CD8-positive, alpha-beta memory T cell (primary cell): ENCODE measurements at regions not wholly inside any gene's neighbourhood (a gene's known extent, or its start where the extent isn't known, plus 50 kb on each side); places are given as distances from the start of the nearest gene placed in this dataset.
"Not testable (repeated sequence)": the region's sequence is repeated elsewhere in the genome, so short reads cannot be mapped to it uniquely, and the experiment has no call there.

Source experiments
- CTCF ChIA-PET: fragments of 350-600 bp; sonication (Branson Sonifier 250); formaldehyde crosslinking; loops from one replicate; lab custom pipeline; 2021; ENCODE audit warnings: antibody characterized with exemption; lab: Charles Lee
- POLR2A ChIA-PET: fragments of 350-600 bp; sonication (Branson Sonifier 250); formaldehyde crosslinking; loops from one replicate; lab custom pipeline; 2021; ENCODE audit warnings: antibody characterized with exemption; lab: Charles Lee
- DNase-seq, 5 donors: peaks; one replicate each; pipeline versions ENCODE4 v3.0.0 to v3.0.0-alpha.2; 2020 to 2022; ENCODE audit warnings: mixed read lengths in 1 of 5
- H3K27ac ChIP-seq: one replicate; pipeline ENCODE4 v1.7.0; 2013; ENCODE audit warnings: low read depth, mild to moderate bottlenecking, low read length, moderate library complexity
- H3K27me3 ChIP-seq: 2 replicates; pipeline ENCODE4 v1.7.0; 2013; ENCODE audit warnings: low read length, mild to moderate bottlenecking; ENCODE audit not compliant: insufficient read depth, poor library complexity, severe bottlenecking
- H3K36me3 ChIP-seq: 2 replicates; pipeline ENCODE4 v1.7.0; 2013; ENCODE audit warnings: mild to moderate bottlenecking, low read length, moderate library complexity; ENCODE audit not compliant: insufficient read depth
- H3K4me1 ChIP-seq: 2 replicates; pipeline ENCODE4 v1.7.0; 2013; ENCODE audit warnings: mild to moderate bottlenecking, low read length, moderate library complexity; ENCODE audit not compliant: insufficient read depth
- H3K4me3 ChIP-seq: 2 replicates; pipeline ENCODE4 v1.7.0; 2013; ENCODE audit warnings: mild to moderate bottlenecking, low read length
- H3K9me3 ChIP-seq: 2 replicates; pipeline ENCODE4 v1.7.0; 2013; ENCODE audit warnings: mild to moderate bottlenecking, low read length
- H3K27ac Mint-ChIP-seq, 8 donors: one replicate each; pipeline ENCODE4 v1.8.0; 2020 to 2021; ENCODE audit warnings: mixed read lengths in 8 of 8, mild to moderate bottlenecking in 6 of 8, inconsistent platforms in 3 of 8, moderate library complexity in 3 of 8
- H3K27me3 Mint-ChIP-seq, 2 donors: one replicate each; pipeline ENCODE4 v1.8.0; 2020 to 2021; ENCODE audit warnings: mixed read lengths in 2 of 2, mild to moderate bottlenecking in 1 of 2, moderate library complexity in 1 of 2
- H3K36me3 Mint-ChIP-seq, 3 donors: one replicate each; pipeline ENCODE4 v1.8.0; 2020 to 2021; ENCODE audit warnings: mixed read lengths in 3 of 3, inconsistent platforms in 1 of 3, mild to moderate bottlenecking in 1 of 3
- H3K4me1 Mint-ChIP-seq, 3 donors: one replicate each; pipeline ENCODE4 v1.8.0; 2020 to 2021; ENCODE audit warnings: mixed read lengths in 3 of 3, inconsistent platforms in 1 of 3, mild to moderate bottlenecking in 1 of 3
- H3K4me3 Mint-ChIP-seq, 7 donors: one replicate each; pipeline ENCODE4 v1.8.0; 2020 to 2021; ENCODE audit warnings: mixed read lengths in 7 of 7, mild to moderate bottlenecking in 6 of 7, moderate library complexity in 4 of 7, inconsistent platforms in 2 of 7
- H3K9me3 Mint-ChIP-seq, 5 donors: one replicate each; pipeline ENCODE4 v1.8.0; 2020 to 2022; ENCODE audit warnings: mixed read lengths in 5 of 5, mild to moderate bottlenecking in 3 of 5, moderate library complexity in 2 of 5, inconsistent platforms in 1 of 5

GRCh38 chr16:15236674-15237323 is 141.3 kb downstream of the NPIPA5 start:
- H3K27me3 Mint-ChIP-seq, H3K9me3 ChIP-seq, H3K36me3 ChIP-seq, H3K4me3 ChIP-seq, H3K27ac ChIP-seq, H3K4me1 ChIP-seq, H3K4me1 Mint-ChIP-seq, H3K4me3 Mint-ChIP-seq, DNase-seq, POLR2A ChIA-PET, H3K9me3 Mint-ChIP-seq, H3K27ac Mint-ChIP-seq, H3K36me3 Mint-ChIP-seq, H3K27me3 ChIP-seq, CTCF ChIA-PET: not testable (repeated sequence)

- H3K36me3 ChIP-seq, H3K4me3 ChIP-seq, H3K36me3 Mint-ChIP-seq, H3K27me3 ChIP-seq, H3K4me1 ChIP-seq, H3K4me1 Mint-ChIP-seq, H3K4me3 Mint-ChIP-seq, POLR2A ChIA-PET, H3K9me3 ChIP-seq, DNase-seq, H3K27ac Mint-ChIP-seq, H3K27ac ChIP-seq, H3K27me3 Mint-ChIP-seq, H3K9me3 Mint-ChIP-seq, CTCF ChIA-PET: not testable (repeated sequence)
Observed at GRCh38 chr16:15235140-15235539, 141.1 kb upstream of the RRN3 start.

GRCh38 chr16:15234702-15235101 is 140.6 kb upstream of the RRN3 start:
- H3K9me3 ChIP-seq, H3K36me3 ChIP-seq, CTCF ChIA-PET, H3K9me3 Mint-ChIP-seq, H3K4me1 Mint-ChIP-seq, H3K36me3 Mint-ChIP-seq, POLR2A ChIA-PET, H3K4me3 ChIP-seq, H3K4me3 Mint-ChIP-seq, H3K4me1 ChIP-seq, DNase-seq, H3K27ac ChIP-seq, H3K27me3 ChIP-seq, H3K27ac Mint-ChIP-seq, H3K27me3 Mint-ChIP-seq: not testable (repeated sequence)

- H3K27me3 ChIP-seq, H3K4me3 ChIP-seq, H3K27me3 Mint-ChIP-seq, H3K4me1 Mint-ChIP-seq, H3K4me1 ChIP-seq, H3K36me3 Mint-ChIP-seq, H3K36me3 ChIP-seq, CTCF ChIA-PET, H3K27ac Mint-ChIP-seq, DNase-seq, POLR2A ChIA-PET, H3K4me3 Mint-ChIP-seq, H3K27ac ChIP-seq, H3K9me3 Mint-ChIP-seq, H3K9me3 ChIP-seq: not testable (repeated sequence)
Observed at GRCh38 chr16:15230432-15230831, 136.4 kb upstream of the RRN3 start.

GRCh38 chr16:15229661-15230060 is 135.6 kb upstream of the RRN3 start:
- H3K4me1 Mint-ChIP-seq, H3K27me3 Mint-ChIP-seq, H3K4me1 ChIP-seq, H3K9me3 Mint-ChIP-seq, H3K27ac ChIP-seq, DNase-seq, H3K36me3 ChIP-seq, H3K4me3 ChIP-seq, H3K4me3 Mint-ChIP-seq, H3K9me3 ChIP-seq, CTCF ChIA-PET, H3K36me3 Mint-ChIP-seq, H3K27me3 ChIP-seq, H3K27ac Mint-ChIP-seq, POLR2A ChIA-PET: not testable (repeated sequence)

DNA sequence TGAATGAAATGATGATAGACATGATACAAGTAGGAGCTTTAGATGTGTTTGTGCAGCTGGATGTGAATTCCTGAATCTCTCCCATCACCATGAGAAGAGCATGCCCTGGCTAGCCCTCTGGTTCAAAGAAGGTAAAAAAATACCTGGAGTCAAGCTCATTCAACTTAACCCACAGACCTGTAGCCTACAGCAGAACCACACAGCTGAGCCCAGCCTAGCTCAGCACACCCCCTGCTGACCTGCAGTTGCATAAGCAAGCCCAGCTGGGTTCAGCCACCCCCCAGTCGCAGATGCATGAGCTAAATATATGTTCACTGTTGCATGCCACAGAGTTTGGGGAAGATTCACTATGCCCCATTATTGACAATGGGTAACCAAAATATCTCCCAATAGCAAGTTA is 130.6 kb upstream of the RRN3 start:
- CTCF ChIA-PET, H3K27me3 Mint-ChIP-seq, H3K27ac ChIP-seq, H3K4me1 Mint-ChIP-seq, H3K4me3 ChIP-seq, H3K4me3 Mint-ChIP-seq, DNase-seq, H3K9me3 ChIP-seq, POLR2A ChIA-PET, H3K36me3 ChIP-seq, H3K9me3 Mint-ChIP-seq, H3K36me3 Mint-ChIP-seq, H3K4me1 ChIP-seq, H3K27ac Mint-ChIP-seq, H3K27me3 ChIP-seq: not testable (repeated sequence)

DNA sequence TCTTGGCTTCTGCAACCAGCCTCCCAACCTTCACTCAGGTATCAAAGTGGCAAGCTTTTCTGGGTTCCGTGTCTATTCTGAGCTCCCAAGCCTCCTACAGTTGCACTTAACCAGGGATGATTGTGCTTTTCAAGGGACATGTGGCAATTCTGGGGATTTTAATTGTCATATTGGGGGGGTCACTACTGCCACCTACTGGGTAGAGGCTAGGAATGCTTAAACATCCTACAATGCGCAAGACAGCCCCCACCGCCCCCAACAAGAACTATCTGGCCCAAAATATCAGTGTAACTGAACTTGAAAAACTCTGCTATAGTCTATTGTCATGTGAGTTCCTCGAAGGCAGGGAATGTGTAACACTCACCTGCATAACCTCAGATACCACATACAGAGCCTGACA is 129.3 kb upstream of the RRN3 start:
- H3K27me3 Mint-ChIP-seq, H3K4me3 ChIP-seq, H3K9me3 ChIP-seq, H3K9me3 Mint-ChIP-seq, H3K27ac ChIP-seq, CTCF ChIA-PET, H3K4me3 Mint-ChIP-seq, H3K36me3 Mint-ChIP-seq, DNase-seq, H3K4me1 ChIP-seq, H3K27ac Mint-ChIP-seq, H3K4me1 Mint-ChIP-seq, POLR2A ChIA-PET, H3K27me3 ChIP-seq, H3K36me3 ChIP-seq: not testable (repeated sequence)

DNA sequence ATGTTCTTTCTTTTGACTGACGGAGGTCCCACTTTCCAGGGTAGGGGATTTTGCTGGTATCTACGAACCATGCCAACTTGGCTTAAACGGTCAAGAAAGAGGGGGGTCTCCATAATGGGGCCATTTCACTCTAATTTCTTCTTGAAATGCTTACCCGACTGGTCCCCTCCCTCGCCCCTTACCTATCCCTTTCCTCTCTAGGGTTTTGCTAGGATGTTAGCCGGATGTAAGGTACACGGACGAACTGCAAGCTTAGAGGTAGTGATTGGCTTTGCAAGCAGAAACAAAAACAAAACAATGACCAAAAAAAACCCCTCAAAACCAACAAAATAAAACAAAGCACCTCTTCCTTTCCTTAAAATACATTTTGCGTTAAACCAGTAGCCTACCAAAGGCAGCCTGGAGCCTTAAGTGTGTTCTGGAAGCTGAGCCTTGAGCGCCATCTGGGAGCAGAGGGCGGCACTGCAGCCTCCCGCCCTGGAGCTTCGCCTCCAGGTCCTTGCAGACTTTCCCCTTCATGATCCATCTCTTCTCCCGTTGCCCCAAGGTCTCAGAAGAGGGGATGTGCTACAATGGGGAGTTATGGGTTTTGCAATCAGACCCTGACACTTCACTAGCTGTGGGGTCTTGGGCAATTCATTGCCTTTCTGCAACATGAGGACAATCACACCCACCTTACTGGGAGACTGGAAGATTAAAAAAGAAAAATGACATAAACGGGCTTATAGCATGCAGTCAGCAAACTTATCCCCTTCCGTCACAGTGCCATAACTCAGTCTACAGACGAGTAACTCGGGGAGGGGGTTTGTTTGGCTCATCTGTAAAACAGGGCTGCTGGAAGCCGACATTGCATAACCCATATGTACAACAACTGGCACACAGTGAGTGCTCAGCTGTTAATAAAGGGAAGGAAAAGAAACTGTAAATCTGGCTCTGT is 125.9 kb upstream of the RRN3 start:
- POLR2A ChIA-PET, H3K27me3 Mint-ChIP-seq, H3K4me3 ChIP-seq, H3K27ac Mint-ChIP-seq, CTCF ChIA-PET, H3K27me3 ChIP-seq, H3K4me1 Mint-ChIP-seq, H3K9me3 Mint-ChIP-seq, H3K36me3 Mint-ChIP-seq, H3K4me1 ChIP-seq, H3K4me3 Mint-ChIP-seq, H3K36me3 ChIP-seq, H3K9me3 ChIP-seq, H3K27ac ChIP-seq: not testable (repeated sequence)
- DNase-seq = peak in 2 of 5 donors; percentile 0 to 10
